GM10266 (cell line): ENCODE measurements at regions not wholly inside any gene's neighbourhood (a gene's known extent, or its start where the extent isn't known, plus 50 kb on each side); places are given as distances from the start of the nearest gene placed in this dataset.

Experiments used
- DNase-seq: peaks from one replicate; pipeline ENCODE4 v3.0.0; 2012; ENCODE audit errors: extremely low spot score
- TF ChIP-seq, protein P1 (sequence below): IDR thresholded peaks from 2 replicates; pipeline ENCODE4 v1.5.1; 2012; ENCODE audit warnings: mild to moderate bottlenecking, low read depth; ENCODE audit not compliant: control insufficient read depth, insufficient read depth; ENCODE audit errors: missing control alignments

- no peak for DNase-seq
- TF ChIP-seq, protein P1, sequence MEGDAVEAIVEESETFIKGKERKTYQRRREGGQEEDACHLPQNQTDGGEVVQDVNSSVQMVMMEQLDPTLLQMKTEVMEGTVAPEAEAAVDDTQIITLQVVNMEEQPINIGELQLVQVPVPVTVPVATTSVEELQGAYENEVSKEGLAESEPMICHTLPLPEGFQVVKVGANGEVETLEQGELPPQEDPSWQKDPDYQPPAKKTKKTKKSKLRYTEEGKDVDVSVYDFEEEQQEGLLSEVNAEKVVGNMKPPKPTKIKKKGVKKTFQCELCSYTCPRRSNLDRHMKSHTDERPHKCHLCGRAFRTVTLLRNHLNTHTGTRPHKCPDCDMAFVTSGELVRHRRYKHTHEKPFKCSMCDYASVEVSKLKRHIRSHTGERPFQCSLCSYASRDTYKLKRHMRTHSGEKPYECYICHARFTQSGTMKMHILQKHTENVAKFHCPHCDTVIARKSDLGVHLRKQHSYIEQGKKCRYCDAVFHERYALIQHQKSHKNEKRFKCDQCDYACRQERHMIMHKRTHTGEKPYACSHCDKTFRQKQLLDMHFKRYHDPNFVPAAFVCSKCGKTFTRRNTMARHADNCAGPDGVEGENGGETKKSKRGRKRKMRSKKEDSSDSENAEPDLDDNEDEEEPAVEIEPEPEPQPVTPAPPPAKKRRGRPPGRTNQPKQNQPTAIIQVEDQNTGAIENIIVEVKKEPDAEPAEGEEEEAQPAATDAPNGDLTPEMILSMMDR: no peak
Measured at GRCh38 chr6:71130277-71130676, 158.3 kb upstream of the OGFRL1 start.

DNA sequence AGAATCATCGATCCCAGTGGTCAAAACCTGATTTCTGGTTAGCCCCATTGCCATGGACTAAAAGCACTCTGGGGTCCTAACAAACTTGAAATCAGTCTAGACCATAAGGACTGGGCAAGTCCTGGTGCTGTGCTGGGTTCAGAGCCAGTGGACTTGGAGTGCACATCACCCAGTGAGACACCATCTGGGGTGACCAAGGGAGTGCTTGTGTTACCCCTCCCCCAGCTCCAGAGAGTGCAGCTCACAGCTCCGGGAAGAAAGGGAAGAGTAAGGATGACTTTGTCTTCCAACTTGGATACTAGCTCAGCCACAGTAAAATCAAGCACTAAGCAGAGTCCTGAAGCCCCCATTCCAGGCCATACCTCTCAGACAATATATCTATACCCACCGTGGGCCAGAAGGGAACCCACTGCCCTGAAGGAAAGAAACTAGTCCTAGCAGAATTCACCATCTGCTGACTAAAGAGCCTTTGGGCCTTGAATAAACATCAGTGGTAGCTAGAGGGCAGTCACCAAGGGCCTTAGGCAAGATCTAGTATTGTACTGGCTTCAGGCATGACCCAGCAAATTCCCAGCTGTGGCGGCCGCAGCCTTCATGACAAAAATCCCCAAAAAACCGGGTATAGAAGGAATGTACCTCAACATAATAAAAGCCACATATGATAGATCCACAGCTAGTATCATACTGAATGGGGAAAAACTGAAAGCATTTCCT, 153.5 kb upstream of the OGFRL1 start:
- TF ChIP-seq, protein P1: no peak
- DNase-seq: no peak

GRCh38 chr6:71137973-71138372, 150.6 kb upstream of the OGFRL1 start:
- DNase-seq: no peak
- TF ChIP-seq, protein P1: no peak

- DNase-seq: no peak
- TF ChIP-seq, protein P1: no peak
Measured at GRCh38 chr6:71138376-71138775, 150.2 kb upstream of the OGFRL1 start.

DNA sequence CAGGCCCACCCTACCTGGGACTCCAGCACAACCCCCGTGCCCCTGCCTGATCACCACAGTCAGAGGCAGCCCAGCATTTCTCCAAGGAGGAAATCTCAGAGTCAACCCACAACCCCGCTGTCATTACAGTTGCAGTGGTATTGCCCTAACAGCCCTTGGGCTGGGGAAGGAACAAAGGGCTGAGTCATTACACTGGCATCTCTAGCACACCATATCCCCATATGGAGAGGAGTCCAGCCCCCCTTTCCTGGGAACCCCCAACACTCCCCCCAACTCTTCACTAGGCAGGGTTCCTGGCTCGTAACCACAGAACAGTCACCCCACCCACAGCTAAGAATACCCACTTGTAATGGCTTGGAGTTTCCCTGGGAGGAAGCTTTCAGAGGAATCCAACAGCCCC, 149.4 kb upstream of the OGFRL1 start:
- DNase-seq: no peak
- TF ChIP-seq, protein P1: no peak

DNA sequence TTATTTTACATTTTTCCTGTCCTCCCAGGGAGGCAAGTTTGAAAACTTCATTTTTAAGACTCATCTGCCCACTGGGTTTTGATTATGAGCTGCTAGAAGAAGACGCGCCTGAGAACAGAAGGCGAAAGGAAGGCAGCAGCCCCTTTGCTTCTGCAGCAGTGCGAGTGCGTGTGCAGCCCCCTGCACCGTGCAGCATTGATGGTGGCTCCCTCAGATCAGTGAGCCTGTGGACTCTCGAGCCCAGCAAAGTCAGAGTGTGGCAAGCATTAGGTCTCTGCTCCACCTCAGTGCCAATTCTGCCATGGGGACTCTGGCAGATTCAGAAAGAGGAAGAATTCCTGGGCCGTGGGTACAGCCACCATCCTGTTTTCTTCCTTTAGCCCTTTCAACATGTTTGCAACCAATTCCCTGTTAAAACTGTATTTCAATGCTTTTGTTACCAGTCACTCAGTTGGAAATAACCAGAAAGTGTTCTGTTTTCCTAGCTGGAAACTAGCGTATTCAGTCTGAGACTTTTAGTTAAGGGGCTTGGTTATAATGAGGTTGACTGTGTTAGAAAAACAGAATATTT, 134.8 kb upstream of the OGFRL1 start:
- TF ChIP-seq, protein P1: no peak
- no peak for DNase-seq

GRCh38 chr6:71157345-71157744, 131.3 kb upstream of the OGFRL1 start:
- no peak for DNase-seq
- TF ChIP-seq, protein P1: no peak
